Vagina (tissue), 2 donors: ENCODE measurements at regions not wholly inside any gene's neighbourhood (a gene's known extent, or its start where the extent isn't known, plus 50 kb on each side); places are given as distances from the start of the nearest gene placed in this dataset.
"Not testable (repeated sequence)": the region's sequence is repeated elsewhere in the genome, so short reads cannot be mapped to it uniquely, and the experiment has no call there.

Experiments
- DNase-seq, 2 donors: peaks; one replicate each; pipeline ENCODE4 v3.0.0-alpha.2; 2017; ENCODE audit errors: extremely low spot score in 2 of 2
- H3K27ac ChIP-seq: fragments of 200-600 bp; sonication (generic); one replicate; pipeline ENCODE4 v1.5.1; 2019
- H3K27me3 ChIP-seq: fragments of 200-600 bp; sonication (generic); one replicate; pipeline ENCODE4 v1.5.1; 2019
- H3K36me3 ChIP-seq, 2 donors: fragments of 200-600 bp; sonication (generic); one replicate each; pipeline ENCODE4 v1.5.1; 2017 to 2019
- H3K4me1 ChIP-seq: fragments of 200-600 bp; sonication (generic); one replicate; pipeline ENCODE4 v1.5.1; 2019
- H3K4me3 ChIP-seq, 2 donors: fragments of 200-600 bp; sonication (generic); 1 replicate in 1 of 2; 2 replicates in 1 of 2; pipeline ENCODE4 v1.5.1; 2016 to 2019
- H3K9me3 ChIP-seq: fragments of 200-600 bp; sonication (generic); one replicate; pipeline ENCODE4 v1.5.1; 2019
- POLR2A ChIP-seq, 2 donors: fragments of 450-650 bp; IDR thresholded peaks; one replicate each; pipeline ENCODE4 v1.6.1; 2017; ENCODE audit warnings: antibody characterized with exemption in 2 of 2, mild to moderate bottlenecking in 2 of 2, moderate library complexity in 2 of 2
- POLR2AphosphoS5 ChIP-seq, 2 donors: sonication (generic); formaldehyde crosslinking; IDR thresholded peaks; one replicate each; pipeline ENCODE4 v1.9.0; 2017; ENCODE audit warnings: antibody characterized with exemption in 2 of 2, mild to moderate bottlenecking in 2 of 2, low read depth in 1 of 2; ENCODE audit not compliant: insufficient read depth in 1 of 2
- intact Hi-C: fragments of 100-400 bp; cut with DNase I; formaldehyde crosslinking; loops from one replicate; pipeline ENCODE4 v1.15.1; 2023
- TF ChIP-seq, protein P1 (sequence below), 3 experiments: fragments of 450-650 bp in 2 of 3; fragments of 200-600 bp in 1 of 3; sonication (generic) in 1 of 3; IDR thresholded peaks; one replicate each; pipeline ENCODE4 v1.5.1; 2017 to 2019; ENCODE audit warnings: antibody characterized with exemption in 3 of 3, mild to moderate bottlenecking in 2 of 3, moderate library complexity in 2 of 3

GRCh38 chr11:15845261-15845660, 511.1 kb downstream of the SOX6 start:
- Histone ChIP-seq H3K27me3 (no peaks in the 10 kb centered on the region), H3K36me3 (no peaks in the 10 kb centered on the region), H3K4me1 (no peaks in the 10 kb centered on the region), H3K4me3 (no peak overlapping the region), H3K9me3 (no peaks in the 10 kb centered on the region), H3K27ac (no peak overlapping the region)
- intact Hi-C loops, result no loop called here
- TF ChIP-seq POLR2A (IDR thresholded peaks at IDR 0.05) (no peak), POLR2AphosphoS5 (IDR thresholded peaks at IDR 0.05; ENCODE audit: insufficient read depth in 1 of 2, low read depth in 1 of 2) (no peak)
- TF ChIP-seq, protein P1, sequence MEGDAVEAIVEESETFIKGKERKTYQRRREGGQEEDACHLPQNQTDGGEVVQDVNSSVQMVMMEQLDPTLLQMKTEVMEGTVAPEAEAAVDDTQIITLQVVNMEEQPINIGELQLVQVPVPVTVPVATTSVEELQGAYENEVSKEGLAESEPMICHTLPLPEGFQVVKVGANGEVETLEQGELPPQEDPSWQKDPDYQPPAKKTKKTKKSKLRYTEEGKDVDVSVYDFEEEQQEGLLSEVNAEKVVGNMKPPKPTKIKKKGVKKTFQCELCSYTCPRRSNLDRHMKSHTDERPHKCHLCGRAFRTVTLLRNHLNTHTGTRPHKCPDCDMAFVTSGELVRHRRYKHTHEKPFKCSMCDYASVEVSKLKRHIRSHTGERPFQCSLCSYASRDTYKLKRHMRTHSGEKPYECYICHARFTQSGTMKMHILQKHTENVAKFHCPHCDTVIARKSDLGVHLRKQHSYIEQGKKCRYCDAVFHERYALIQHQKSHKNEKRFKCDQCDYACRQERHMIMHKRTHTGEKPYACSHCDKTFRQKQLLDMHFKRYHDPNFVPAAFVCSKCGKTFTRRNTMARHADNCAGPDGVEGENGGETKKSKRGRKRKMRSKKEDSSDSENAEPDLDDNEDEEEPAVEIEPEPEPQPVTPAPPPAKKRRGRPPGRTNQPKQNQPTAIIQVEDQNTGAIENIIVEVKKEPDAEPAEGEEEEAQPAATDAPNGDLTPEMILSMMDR (IDR thresholded peaks at IDR 0.05), result no peak
- DNase-seq, result no peak

DNA sequence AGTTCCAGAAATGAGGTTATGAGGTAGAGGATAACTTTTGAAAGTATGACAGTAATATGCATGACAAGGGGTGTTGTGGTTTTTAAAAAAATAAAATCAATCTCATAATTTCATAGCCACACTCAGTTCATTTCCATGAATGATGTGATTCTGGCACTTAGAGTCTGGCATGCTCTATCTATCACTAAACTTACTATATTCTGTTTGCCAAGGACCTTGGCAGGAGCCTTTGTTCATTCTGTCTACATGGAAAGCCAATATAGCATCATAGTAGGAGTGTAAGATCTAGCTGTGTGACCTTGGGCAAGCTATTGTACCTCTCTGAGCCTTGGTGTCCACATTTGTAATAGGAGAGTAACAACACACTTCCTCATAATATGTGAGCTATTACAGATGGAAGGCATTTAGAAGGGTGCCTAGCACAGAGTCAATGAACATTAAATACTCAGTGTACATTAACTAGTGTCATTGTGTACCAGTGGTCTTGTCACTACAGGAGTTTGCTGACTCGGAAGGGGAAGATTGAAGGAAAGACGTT, 507.6 kb downstream of the SOX6 start:
- Histone ChIP-seq H3K27me3 (no peaks in the 10 kb centered on the region), H3K4me1 (no peaks in the 10 kb centered on the region), H3K4me3 (no peak overlapping the region), H3K9me3 (no peaks in the 10 kb centered on the region), H3K27ac (no peak overlapping the region), H3K36me3 (no peaks in the 10 kb centered on the region)
- intact Hi-C loops, result no loop called here
- TF ChIP-seq POLR2A (IDR thresholded peaks at IDR 0.05) (no peak), POLR2AphosphoS5 (IDR thresholded peaks at IDR 0.05; ENCODE audit: insufficient read depth in 1 of 2, low read depth in 1 of 2) (no peak)
- TF ChIP-seq, protein P1 (IDR thresholded peaks at IDR 0.05), result no peak
- no peak for DNase-seq

- Histone ChIP-seq H3K4me1 (no peaks in the 10 kb centered on the region), H3K27ac (no peak overlapping the region), H3K36me3 (no peaks in the 10 kb centered on the region), H3K4me3 (no peak overlapping the region), H3K9me3 (no peaks in the 10 kb centered on the region), H3K27me3 (no peaks in the 10 kb centered on the region)
- DNase-seq, result no peak
- TF ChIP-seq POLR2AphosphoS5 (IDR thresholded peaks at IDR 0.05; ENCODE audit: insufficient read depth in 1 of 2, low read depth in 1 of 2) (no peak), POLR2A (IDR thresholded peaks at IDR 0.05) (no peak)
- intact Hi-C loops, result no loop called here
Observed at GRCh38 chr11:15849257-15849656, 507.1 kb downstream of the SOX6 start.

GRCh38 chr11:15850335-15850734, 506.0 kb downstream of the SOX6 start:
- H3K4me1 ChIP-seq, DNase-seq, H3K27ac ChIP-seq, H3K36me3 ChIP-seq, H3K27me3 ChIP-seq, H3K9me3 ChIP-seq, H3K4me3 ChIP-seq, intact Hi-C loops: not testable (repeated sequence)

GRCh38 chr11:15851051-15851498, 505.3 kb downstream of the SOX6 start:
- Histone ChIP-seq H3K27ac (no peak overlapping the region), H3K4me3 (no peak overlapping the region), H3K36me3 (no peaks in the 10 kb centered on the region), H3K27me3 (no peaks in the 10 kb centered on the region), H3K9me3 (no peaks in the 10 kb centered on the region), H3K4me1 (no peaks in the 10 kb centered on the region)
- intact Hi-C loops, result no loop called here
- no peak for DNase-seq
- TF ChIP-seq POLR2A (IDR thresholded peaks at IDR 0.05) (no peak), POLR2AphosphoS5 (IDR thresholded peaks at IDR 0.05; ENCODE audit: insufficient read depth in 1 of 2, low read depth in 1 of 2) (no peak)
- TF ChIP-seq, protein P1 (IDR thresholded peaks at IDR 0.05), result no peak

DNA sequence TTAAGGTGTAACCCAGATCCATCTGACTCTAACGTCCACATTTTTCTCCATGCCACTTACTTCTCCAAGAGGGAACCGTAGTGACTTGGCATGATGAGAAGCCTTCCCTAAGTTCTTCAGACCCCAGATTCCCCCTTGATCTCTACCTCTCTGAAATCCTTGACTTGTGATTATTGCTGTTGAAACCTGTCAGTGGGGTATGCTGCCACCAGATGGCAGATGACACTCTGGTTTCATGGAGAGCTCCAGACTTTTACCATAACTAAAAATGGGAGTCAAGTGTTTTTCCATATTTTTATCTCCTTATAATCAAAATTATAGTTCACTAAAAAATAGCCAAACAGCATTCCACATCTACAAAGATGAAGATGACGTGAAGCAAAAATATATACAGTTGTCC, 504.2 kb downstream of the SOX6 start:
- H3K36me3 ChIP-seq, result no peaks in the 10 kb centered on the region
- no peaks in the 10 kb centered on the region for H3K27me3 ChIP-seq
- DNase-seq, result no peak
- no peaks in the 10 kb centered on the region for H3K4me1 ChIP-seq
- intact Hi-C loops, result no loop called here
- no peak overlapping the region for H3K27ac ChIP-seq
- H3K4me3 ChIP-seq, result no peak overlapping the region
- no peaks in the 10 kb centered on the region for H3K9me3 ChIP-seq
- no peak for TF ChIP-seq POLR2AphosphoS5 (IDR thresholded peaks at IDR 0.05; ENCODE audit: insufficient read depth in 1 of 2, low read depth in 1 of 2)
- TF ChIP-seq POLR2A (IDR thresholded peaks at IDR 0.05), result no peak
- TF ChIP-seq, protein P1 (IDR thresholded peaks at IDR 0.05), result no peak
